SK-N-SH treated with all-trans-retinoic acid at 6 μM for 48 hours (cell line): ENCODE measurements at regions not wholly inside any gene's neighbourhood (a gene's known extent, or its start where the extent isn't known, plus 50 kb on each side); places are given as distances from the start of the nearest gene placed in this dataset.

ENCODE experiments used
- ATAC-seq: fragments of 200-7000 bp; cut with Tn5 transposase; 3 replicates; pipeline ENCODE4 v1.9.1; 2020; ENCODE audit warnings: mild to moderate bottlenecking, moderate library complexity
- ARNTL ChIP-seq: fragments of 450-650 bp; formaldehyde crosslinking; IDR thresholded peaks from 2 replicates; pipeline ENCODE4 v1.5.0; 2020; ENCODE audit warnings: low read depth, mild to moderate bottlenecking, moderate library complexity, borderline replicate concordance
- BACH2 ChIP-seq: fragments of 250-450 bp; sonication (Bioruptor Pico); IDR thresholded peaks from 2 replicates; pipeline ENCODE4 v1.9.0; 2021; ENCODE audit warnings: mild to moderate bottlenecking, borderline replicate concordance
- CREB5 ChIP-seq: fragments of 250-450 bp; sonication (Bioruptor Pico); IDR thresholded peaks from 2 replicates; pipeline ENCODE4 v1.5.1; 2020; ENCODE audit warnings: low read depth, mild to moderate bottlenecking, moderate library complexity
- CSDC2 ChIP-seq: fragments of 250-450 bp; sonication (Bioruptor Pico); IDR thresholded peaks from 2 replicates; pipeline ENCODE4 v1.5.0; 2020; ENCODE audit warnings: mild to moderate bottlenecking, moderate library complexity
- CSRNP3 ChIP-seq: fragments of 250-450 bp; sonication (Bioruptor Pico); IDR thresholded peaks from 2 replicates; pipeline ENCODE4 v1.5.1; 2021; ENCODE audit warnings: mild to moderate bottlenecking, moderate library complexity
- ESRRG ChIP-seq: fragments of 250-450 bp; sonication (Bioruptor Pico); IDR thresholded peaks from 2 replicates; pipeline ENCODE4 v1.6.1; 2021; ENCODE audit warnings: mild to moderate bottlenecking
- GLIS3 ChIP-seq: fragments of 250-450 bp; sonication (Bioruptor Pico); IDR thresholded peaks from 2 replicates; pipeline ENCODE4 v1.5.0; 2020; ENCODE audit warnings: mild to moderate bottlenecking, moderate library complexity
- ISL1 ChIP-seq: fragments of 250-450 bp; sonication (Bioruptor Pico); IDR thresholded peaks from 2 replicates; pipeline ENCODE4 v2.1.2; 2022; ENCODE audit warnings: mild to moderate bottlenecking, moderate library complexity
- OSR1 ChIP-seq: fragments of 250-450 bp; sonication (Bioruptor Pico); IDR thresholded peaks from 2 replicates; pipeline ENCODE4 v1.8.0; 2022; ENCODE audit warnings: moderate library complexity, mild to moderate bottlenecking, inconsistent platforms
- PATZ1 ChIP-seq: fragments of 250-450 bp; sonication (Bioruptor Pico); IDR thresholded peaks from 2 replicates; pipeline ENCODE4 v1.8.0; 2020; ENCODE audit warnings: mild to moderate bottlenecking, moderate library complexity, borderline replicate concordance
- POU6F1 ChIP-seq: fragments of 250-450 bp; sonication (Bioruptor Pico); IDR thresholded peaks from 2 replicates; pipeline ENCODE4 v1.8.0; 2021; ENCODE audit warnings: low read depth, mild to moderate bottlenecking, moderate library complexity, borderline replicate concordance
- PPARA ChIP-seq: fragments of 250-450 bp; sonication (Bioruptor Pico); IDR thresholded peaks from 2 replicates; pipeline ENCODE4 v1.5.0; 2020; ENCODE audit warnings: mild to moderate bottlenecking, borderline replicate concordance
- RARB ChIP-seq: fragments of 250-450 bp; sonication (Bioruptor Pico); IDR thresholded peaks from 2 replicates; pipeline ENCODE4 v1.8.0; 2021; ENCODE audit warnings: mild to moderate bottlenecking, moderate library complexity
- SNAI2 ChIP-seq: fragments of 250-450 bp; sonication (Bioruptor Pico); IDR thresholded peaks from 2 replicates; pipeline ENCODE4 v1.5.0; 2020; ENCODE audit warnings: mild to moderate bottlenecking, moderate library complexity
- TCF4 ChIP-seq: fragments of 250-450 bp; sonication (Bioruptor Pico); IDR thresholded peaks from 2 replicates; pipeline ENCODE4 v1.8.0; 2021; ENCODE audit warnings: mild to moderate bottlenecking, moderate library complexity, borderline replicate concordance
- TOX ChIP-seq: fragments of 250-450 bp; sonication (Bioruptor Pico); IDR thresholded peaks from 2 replicates; pipeline ENCODE4 v1.8.0; 2021; ENCODE audit warnings: mild to moderate bottlenecking, moderate library complexity, borderline replicate concordance
- TSHZ2 ChIP-seq: fragments of 250-450 bp; sonication (Bioruptor Pico); IDR thresholded peaks from 2 replicates; pipeline ENCODE4 v1.5.0; 2020; ENCODE audit warnings: mild to moderate bottlenecking, moderate library complexity
- ZC3H10 ChIP-seq: fragments of 250-450 bp; sonication (Bioruptor Pico); IDR thresholded peaks from 2 replicates; pipeline ENCODE4 v1.5.1; 2021; ENCODE audit warnings: mild to moderate bottlenecking, moderate library complexity
- ZFP3 ChIP-seq: fragments of 250-450 bp; sonication (Bioruptor Pico); IDR thresholded peaks from 2 replicates; pipeline ENCODE4 v1.5.0; 2020; ENCODE audit warnings: mild to moderate bottlenecking, moderate library complexity
- ZFP30 ChIP-seq: fragments of 450-650 bp; formaldehyde crosslinking; IDR thresholded peaks from 2 replicates; pipeline ENCODE4 v1.5.0; 2022; ENCODE audit warnings: mild to moderate bottlenecking, moderate library complexity
- ZNF565 ChIP-seq: fragments of 450-650 bp; formaldehyde crosslinking; conservative IDR thresholded peaks from 2 replicates; pipeline ENCODE4 v1.5.0; 2020; ENCODE audit warnings: low read depth, mild to moderate bottlenecking, moderate library complexity
- ZNF70 ChIP-seq: fragments of 450-650 bp; formaldehyde crosslinking; IDR thresholded peaks from 2 replicates; pipeline ENCODE4 v1.5.0; 2020; ENCODE audit warnings: mild to moderate bottlenecking, moderate library complexity
- ZNF8 ChIP-seq: fragments of 450-650 bp; formaldehyde crosslinking; IDR thresholded peaks from 2 replicates; pipeline ENCODE4 v1.5.0; 2020; ENCODE audit warnings: mild to moderate bottlenecking, moderate library complexity

DNA sequence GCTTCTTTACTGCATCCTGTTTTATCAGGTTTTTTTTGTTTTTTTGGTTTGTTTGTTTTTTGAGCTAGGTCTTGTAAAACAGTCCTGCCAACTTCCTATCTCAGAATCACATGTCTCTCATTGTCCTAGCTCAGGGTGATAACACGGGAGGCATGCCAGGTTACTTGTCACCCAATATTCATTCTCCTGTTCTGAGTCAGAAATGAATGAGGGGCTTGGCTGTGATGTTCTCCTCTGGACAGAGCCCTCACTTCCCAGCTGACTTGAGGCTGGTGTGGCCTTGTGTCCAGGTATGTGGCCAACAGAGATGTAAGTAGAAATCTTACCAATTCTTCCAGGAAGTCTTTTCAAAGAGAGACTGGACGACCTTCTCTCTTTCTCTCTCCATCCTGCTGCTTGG is 317.0 kb downstream of the GABRB3 start:
- ATAC-seq: no peak
- TF ChIP-seq ZFP3 (CRISPR knock-in tag) (no peak), OSR1 (CRISPR knock-in tag) (no peak), RARB (CRISPR knock-in tag) (no peak), ZC3H10 (CRISPR knock-in tag) (no peak), SNAI2 (CRISPR knock-in tag) (no peak), TOX (CRISPR knock-in tag) (no peak)
- TF ChIP-seq, all 23 proteins: peak for 0

GRCh38 chr15:26453914-26454313 is 319.0 kb downstream of the GABRB3 start:
- ATAC-seq: no peak
- TF ChIP-seq ESRRG (CRISPR knock-in tag) (no peak), ZNF70 (CRISPR knock-in tag) (no peak), ZC3H10 (CRISPR knock-in tag) (no peak), TOX (CRISPR knock-in tag) (no peak), PPARA (CRISPR knock-in tag) (no peak), BACH2 (CRISPR knock-in tag) (no peak), SNAI2 (CRISPR knock-in tag) (no peak), ZFP30 (no peak), OSR1 (CRISPR knock-in tag) (no peak), ZNF565 (no peak), POU6F1 (CRISPR knock-in tag) (no peak), CREB5 (CRISPR knock-in tag) (no peak), ZNF8 (no peak), PATZ1 (CRISPR knock-in tag) (no peak), ISL1 (no peak), ZFP3 (CRISPR knock-in tag) (no peak), TCF4 (CRISPR knock-in tag) (no peak)

DNA sequence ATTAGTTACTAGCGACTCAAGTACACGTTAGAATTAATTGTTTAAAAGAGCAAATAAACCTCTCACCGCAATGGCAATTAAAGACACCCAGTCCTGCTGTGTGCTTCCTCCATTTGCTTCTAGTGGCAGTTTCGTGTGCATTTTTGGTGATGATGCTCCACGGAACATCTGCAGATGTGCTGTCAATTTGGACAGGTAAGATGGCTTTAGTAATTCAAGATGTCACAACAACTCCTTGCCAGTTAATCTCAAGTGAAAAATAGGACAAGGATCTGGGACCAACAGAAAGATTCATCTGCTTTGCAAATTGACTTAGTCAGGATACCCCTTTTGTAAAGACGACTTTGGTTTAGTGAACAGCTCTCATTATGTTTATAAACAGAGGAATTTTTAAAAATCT is 320.9 kb downstream of the GABRB3 start:
- ATAC-seq: no peak
- TF ChIP-seq OSR1 (CRISPR knock-in tag): no peak
- no peak for TF ChIP-seq TSHZ2
- no peak for TF ChIP-seq BACH2 (CRISPR knock-in tag)
- no peak for TF ChIP-seq CSDC2 (CRISPR knock-in tag)
- TF ChIP-seq RARB (CRISPR knock-in tag): no peak
- no peak for TF ChIP-seq ESRRG (CRISPR knock-in tag)
- no peak for TF ChIP-seq ZC3H10 (CRISPR knock-in tag)
- no peak for TF ChIP-seq ZNF565
- TF ChIP-seq TCF4 (CRISPR knock-in tag): no peak
- TF ChIP-seq ARNTL: no peak
- no peak for TF ChIP-seq ISL1
- no peak for TF ChIP-seq ZNF70 (CRISPR knock-in tag)
- no peak for TF ChIP-seq CREB5 (CRISPR knock-in tag)
- no peak for TF ChIP-seq ZNF8
- no peak for TF ChIP-seq POU6F1 (CRISPR knock-in tag)
- TF ChIP-seq CSRNP3 (CRISPR knock-in tag): no peak
- TF ChIP-seq PATZ1 (CRISPR knock-in tag): no peak
- no peak for TF ChIP-seq GLIS3 (CRISPR knock-in tag)
